NCI-H2081 (cell line): ENCODE measurements at regions not wholly inside any gene's neighbourhood (a gene's known extent, or its start where the extent isn't known, plus 50 kb on each side); places are given as distances from the start of the nearest gene placed in this dataset.
"Not testable (repeated sequence)": the region's sequence is repeated elsewhere in the genome, so short reads cannot be mapped to it uniquely, and the experiment has no call there.

Experiments used
- DNase-seq, 2 experiments: peaks; one replicate each; lab custom pipeline; 2025; lab: John Stamatoyannopoulos, UW

- DNase-seq: no peak
Observed at GRCh38 chr7:68014031-68014736, 1017.6 kb downstream of the TYW1 start.

- peak; percentile 9 to 40 for DNase-seq
Observed at GRCh38 chr7:68015122-68015977, 1018.7 kb downstream of the TYW1 start.

- no peak for DNase-seq
Observed at GRCh38 chr7:68015978-68016532, 1019.4 kb downstream of the TYW1 start.

- DNase-seq: no peak
Observed at GRCh38 chr7:68020102-68020501, 1023.5 kb downstream of the TYW1 start.

- DNase-seq: no peak
Observed at GRCh38 chr7:68025369-68025768, 1028.7 kb downstream of the TYW1 start.

- no peak for DNase-seq
Observed at GRCh38 chr7:68030530-68030929, 1033.9 kb downstream of the TYW1 start.

- no peak for DNase-seq
Observed at GRCh38 chr7:68031180-68031943, 1034.7 kb downstream of the TYW1 start.

- no peak for DNase-seq
Observed at GRCh38 chr7:68038621-68039314, 1042.1 kb downstream of the TYW1 start.

- DNase-seq: no peak
Observed at GRCh38 chr7:68041554-68041953, 1044.9 kb downstream of the TYW1 start.

- DNase-seq: no peak
Observed at GRCh38 chr7:68043546-68043945, 1046.9 kb downstream of the TYW1 start.

- no peak for DNase-seq
Observed at GRCh38 chr7:68050627-68051026, 1054.0 kb downstream of the TYW1 start.

GRCh38 chr7:68058014-68058413, 1061.4 kb downstream of the TYW1 start:
- DNase-seq: no peak

GRCh38 chr7:68063171-68063570, 1066.5 kb downstream of the TYW1 start:
- no peak for DNase-seq

GRCh38 chr7:68065581-68065980, 1068.9 kb downstream of the TYW1 start:
- no peak for DNase-seq

- no peak for DNase-seq
Observed at GRCh38 chr7:68067845-68068244, 1071.2 kb downstream of the TYW1 start.

GRCh38 chr7:68070992-68071391, 1074.4 kb downstream of the TYW1 start:
- no peak for DNase-seq

- DNase-seq: no peak
Observed at GRCh38 chr7:68073701-68074100, 1077.1 kb downstream of the TYW1 start.

GRCh38 chr7:68074242-68074641, 1077.6 kb downstream of the TYW1 start:
- DNase-seq: no peak

GRCh38 chr7:68078157-68078710, 1081.6 kb downstream of the TYW1 start:
- no peak for DNase-seq

GRCh38 chr7:68082066-68082960, 1085.7 kb downstream of the TYW1 start:
- not testable (repeated sequence) for DNase-seq
